Activated T-cell treated with anti-CD3 and anti-CD28 coated beads, Interleukin-2, amount 50 U/mL, for 24 hours (primary cell): ENCODE measurements at regions not wholly inside any gene's neighbourhood (a gene's known extent, or its start where the extent isn't known, plus 50 kb on each side); places are given as distances from the start of the nearest gene placed in this dataset.

Experiments
- DNase-seq: peaks from one replicate; pipeline ENCODE4 v3.0.0-alpha.2; 2020
- H3K27ac Mint-ChIP-seq: 2 replicates; pipeline ENCODE4 v1.8.0; 2020; ENCODE audit warnings: mild to moderate bottlenecking, mixed read lengths
- H3K27me3 Mint-ChIP-seq: 2 replicates; pipeline ENCODE4 v1.8.0; 2020; ENCODE audit warnings: mixed read lengths
- H3K36me3 Mint-ChIP-seq: 2 replicates; pipeline ENCODE4 v1.8.0; 2020; ENCODE audit warnings: low read depth, mixed read lengths
- H3K4me1 Mint-ChIP-seq: 2 replicates; pipeline ENCODE4 v1.8.0; 2020; ENCODE audit warnings: low read depth, mixed read lengths
- H3K4me3 Mint-ChIP-seq: 2 replicates; pipeline ENCODE4 v1.8.0; 2020; ENCODE audit warnings: mild to moderate bottlenecking, moderate library complexity, mixed read lengths
- H3K9me3 Mint-ChIP-seq: 2 replicates; pipeline ENCODE4 v1.8.0; 2020; ENCODE audit warnings: mixed read lengths

GRCh38 chr12:86698641-86698980 lies 442.4 kb upstream of the MGAT4C start:
- Mint-ChIP-seq H3K27ac (no peak overlapping the region), H3K36me3 (no peaks in the 10 kb centered on the region), H3K27me3 (no peaks in the 10 kb centered on the region), H3K4me3 (no peak overlapping the region), H3K4me1 (no peaks in the 10 kb centered on the region), H3K9me3 (peaks cover 8% of the 10 kb centered on the region)
- no peak for DNase-seq

- DNase-seq = no peak
- no peaks in the 10 kb centered on the region for H3K4me1 Mint-ChIP-seq
- no peaks in the 10 kb centered on the region for H3K27me3 Mint-ChIP-seq
- no peaks in the 10 kb centered on the region for H3K36me3 Mint-ChIP-seq
- H3K9me3 Mint-ChIP-seq = peaks cover 8% of the 10 kb centered on the region
- H3K27ac Mint-ChIP-seq = no peak overlapping the region
- H3K4me3 Mint-ChIP-seq = no peak overlapping the region
These were observed 441.9 kb upstream of the MGAT4C start for GRCh38 chr12:86697916-86698640.

GRCh38 chr12:86683568-86684304 lies 427.5 kb upstream of the MGAT4C start:
- Mint-ChIP-seq H3K4me1 (no peaks in the 10 kb centered on the region), H3K27ac (no peak overlapping the region), H3K36me3 (no peaks in the 10 kb centered on the region), H3K9me3 (peaks cover 15% of the 10 kb centered on the region), H3K27me3 (no peaks in the 10 kb centered on the region), H3K4me3 (no peak overlapping the region)
- DNase-seq = no peak

- Mint-ChIP-seq H3K27ac (no peak overlapping the region), H3K27me3 (no peaks in the 10 kb centered on the region)
These were observed 424.9 kb upstream of the MGAT4C start for GRCh38 chr12:86681060-86681459.

GRCh38 chr12:86675197-86675596 lies 419.0 kb upstream of the MGAT4C start:
- H3K4me1 Mint-ChIP-seq = no peaks in the 10 kb centered on the region
- DNase-seq = no peak
- no peak overlapping the region for H3K27ac Mint-ChIP-seq
- H3K9me3 Mint-ChIP-seq = no peaks in the 10 kb centered on the region
- H3K4me3 Mint-ChIP-seq = no peak overlapping the region
- H3K36me3 Mint-ChIP-seq = no peaks in the 10 kb centered on the region
- H3K27me3 Mint-ChIP-seq = no peaks in the 10 kb centered on the region

More at GRCh38 chr12:86681060-86681459, 424.9 kb upstream of the MGAT4C start:
- Mint-ChIP-seq H3K9me3 (peaks cover 3% of the 10 kb centered on the region), H3K4me3 (no peak overlapping the region), H3K36me3 (no peaks in the 10 kb centered on the region), H3K4me1 (no peaks in the 10 kb centered on the region)
- DNase-seq = no peak

- no peaks in the 10 kb centered on the region for H3K36me3 Mint-ChIP-seq
- H3K27ac Mint-ChIP-seq = no peak overlapping the region
- peaks cover 7% of the 10 kb centered on the region for H3K9me3 Mint-ChIP-seq
- no peaks in the 10 kb centered on the region for H3K27me3 Mint-ChIP-seq
- no peaks in the 10 kb centered on the region for H3K4me1 Mint-ChIP-seq
- H3K4me3 Mint-ChIP-seq = no peak overlapping the region
- no peak for DNase-seq
These were observed 414.8 kb upstream of the MGAT4C start for GRCh38 chr12:86670986-86671385.

GRCh38 chr12:86669010-86669409 lies 412.8 kb upstream of the MGAT4C start:
- Mint-ChIP-seq H3K4me1 (no peaks in the 10 kb centered on the region), H3K27me3 (no peaks in the 10 kb centered on the region), H3K27ac (no peak overlapping the region), H3K36me3 (no peaks in the 10 kb centered on the region), H3K4me3 (no peak overlapping the region), H3K9me3 (peaks cover 9% of the 10 kb centered on the region)
- DNase-seq = no peak

- H3K9me3 Mint-ChIP-seq = peaks cover 9% of the 10 kb centered on the region
- H3K27ac Mint-ChIP-seq = no peak overlapping the region
- DNase-seq = no peak
- H3K36me3 Mint-ChIP-seq = no peaks in the 10 kb centered on the region
- H3K27me3 Mint-ChIP-seq = no peaks in the 10 kb centered on the region
- H3K4me3 Mint-ChIP-seq = no peak overlapping the region
- no peaks in the 10 kb centered on the region for H3K4me1 Mint-ChIP-seq
These were observed 410.1 kb upstream of the MGAT4C start for GRCh38 chr12:86666316-86666715.

- no peak overlapping the region for H3K27ac Mint-ChIP-seq
- no peak for DNase-seq
- H3K4me1 Mint-ChIP-seq = no peaks in the 10 kb centered on the region
- H3K4me3 Mint-ChIP-seq = no peak overlapping the region
- no peaks in the 10 kb centered on the region for H3K36me3 Mint-ChIP-seq
- H3K27me3 Mint-ChIP-seq = no peaks in the 10 kb centered on the region
- H3K9me3 Mint-ChIP-seq = peaks cover 7% of the 10 kb centered on the region
These were observed 407.5 kb upstream of the MGAT4C start for GRCh38 chr12:86663716-86664115.

GRCh38 chr12:86663173-86663572 lies 407.0 kb upstream of the MGAT4C start:
- no peaks in the 10 kb centered on the region for H3K27me3 Mint-ChIP-seq
- H3K4me3 Mint-ChIP-seq = no peak overlapping the region
- H3K9me3 Mint-ChIP-seq = peaks cover 6% of the 10 kb centered on the region
- no peaks in the 10 kb centered on the region for H3K36me3 Mint-ChIP-seq
- no peak for DNase-seq
- no peaks in the 10 kb centered on the region for H3K4me1 Mint-ChIP-seq
- no peak overlapping the region for H3K27ac Mint-ChIP-seq

GRCh38 chr12:86662464-86662863 lies 406.3 kb upstream of the MGAT4C start:
- Mint-ChIP-seq H3K27me3 (no peaks in the 10 kb centered on the region), H3K27ac (no peak overlapping the region), H3K4me3 (no peak overlapping the region), H3K4me1 (no peaks in the 10 kb centered on the region), H3K36me3 (no peaks in the 10 kb centered on the region), H3K9me3 (peaks cover 3% of the 10 kb centered on the region)
- DNase-seq = no peak

GRCh38 chr12:86660488-86661147 lies 404.4 kb upstream of the MGAT4C start:
- Mint-ChIP-seq H3K27me3 (no peaks in the 10 kb centered on the region), H3K4me3 (no peak overlapping the region), H3K4me1 (no peaks in the 10 kb centered on the region), H3K27ac (no peak overlapping the region), H3K36me3 (no peaks in the 10 kb centered on the region), H3K9me3 (no peaks in the 10 kb centered on the region)
- no peak for DNase-seq

GRCh38 chr12:86659985-86660384 lies 403.8 kb upstream of the MGAT4C start:
- Mint-ChIP-seq H3K9me3 (no peaks in the 10 kb centered on the region), H3K4me1 (no peaks in the 10 kb centered on the region), H3K27me3 (no peaks in the 10 kb centered on the region), H3K36me3 (no peaks in the 10 kb centered on the region), H3K27ac (no peak overlapping the region), H3K4me3 (no peak overlapping the region)
- DNase-seq = no peak

- H3K27me3 Mint-ChIP-seq = no peaks in the 10 kb centered on the region
- no peak for DNase-seq
- no peak overlapping the region for H3K27ac Mint-ChIP-seq
- H3K4me3 Mint-ChIP-seq = no peak overlapping the region
- H3K36me3 Mint-ChIP-seq = no peaks in the 10 kb centered on the region
- H3K4me1 Mint-ChIP-seq = no peaks in the 10 kb centered on the region
- no peaks in the 10 kb centered on the region for H3K9me3 Mint-ChIP-seq
These were observed 402.1 kb upstream of the MGAT4C start for GRCh38 chr12:86658303-86658702.

- H3K9me3 Mint-ChIP-seq = no peaks in the 10 kb centered on the region
- no peak for DNase-seq
- H3K36me3 Mint-ChIP-seq = no peaks in the 10 kb centered on the region
- no peaks in the 10 kb centered on the region for H3K27me3 Mint-ChIP-seq
- no peaks in the 10 kb centered on the region for H3K4me1 Mint-ChIP-seq
- no peak overlapping the region for H3K27ac Mint-ChIP-seq
- H3K4me3 Mint-ChIP-seq = no peak overlapping the region
These were observed 391.6 kb upstream of the MGAT4C start for GRCh38 chr12:86647800-86648199.
